HL-60 (cell line): ENCODE measurements at regions not wholly inside any gene's neighbourhood (a gene's known extent, or its start where the extent isn't known, plus 50 kb on each side); places are given as distances from the start of the nearest gene placed in this dataset. TPM values are rescaled to one million over a fixed set of nuclear protein-coding genes. Genes with fewer than 3 reads are reported as not detected.

Source experiments
- microRNA-seq: library from miRNA; unstranded; fragments of <30 nt; microRNA quantifications from one replicate; pipeline ENCODE4, GENCODE V29; 2018

Small RNA genes lying in the stretch of these regions (microRNA-seq; reads per million reads assigned to microRNA genes)
- not detected for gene MIR4277
